HS-5 (cell line): ENCODE measurements at regions not wholly inside any gene's neighbourhood (a gene's known extent, or its start where the extent isn't known, plus 50 kb on each side); places are given as distances from the start of the nearest gene placed in this dataset.

Source experiments
- DNase-seq: peaks from one replicate; pipeline ENCODE4 v3.0.0-alpha.2; 2012; ENCODE audit warnings: low read depth

DNA sequence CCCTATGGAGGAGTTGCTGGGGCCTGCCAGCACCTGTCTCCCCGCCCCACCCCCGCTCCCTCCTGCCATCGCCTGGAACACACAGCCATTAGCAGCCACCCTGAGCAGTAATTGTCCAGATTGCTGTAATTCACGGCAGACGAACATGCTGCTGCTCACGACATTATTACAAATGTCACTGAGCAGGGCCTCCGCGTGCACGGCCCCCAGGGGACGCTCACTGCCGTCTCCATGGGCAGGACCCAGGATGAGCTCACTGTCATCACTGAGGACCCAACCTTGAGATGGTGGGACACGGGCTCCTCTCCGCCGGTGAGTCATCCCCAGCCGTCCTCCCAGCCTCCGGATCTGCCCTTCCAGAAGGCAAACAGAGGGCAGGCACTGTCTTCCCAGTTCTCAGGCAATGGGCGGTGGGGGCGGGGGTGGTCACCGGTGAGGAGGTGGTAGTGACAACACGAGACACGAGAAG, 100.4 kb downstream of the RFLNA start:
- DNase-seq = no peak

DNA sequence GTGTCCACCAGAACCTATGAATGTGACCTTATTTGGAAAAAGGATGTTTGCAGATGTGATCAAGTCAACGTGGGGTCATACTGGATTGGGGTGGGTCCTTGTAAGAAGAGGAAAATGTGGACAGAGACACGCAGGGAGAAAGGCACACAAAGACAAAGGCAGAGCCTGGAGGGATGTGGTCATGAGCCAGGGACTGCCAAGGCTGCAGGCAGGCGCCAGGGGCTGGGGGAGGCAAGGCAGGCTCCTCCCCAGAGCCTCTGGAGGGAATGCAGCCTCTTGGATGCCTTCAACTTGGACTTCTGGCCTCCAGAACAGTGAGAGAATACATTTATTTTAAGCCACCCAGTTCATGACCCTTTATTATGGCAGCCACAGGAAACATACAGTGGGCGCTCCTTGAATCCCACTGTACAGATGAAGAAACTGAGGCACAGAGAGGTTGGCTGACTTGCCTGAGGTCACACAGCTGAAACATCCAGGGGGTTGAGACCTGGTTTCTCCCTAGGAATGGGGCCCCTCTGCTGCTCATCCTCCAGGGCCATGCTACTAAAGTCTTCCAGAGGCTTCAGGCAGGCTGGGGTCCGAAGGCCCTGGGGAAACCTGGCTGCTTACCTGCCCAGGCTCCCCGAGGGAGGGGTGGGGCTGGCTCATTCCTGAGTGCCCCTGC, 99.7 kb downstream of the RFLNA start:
- no peak for DNase-seq

DNA sequence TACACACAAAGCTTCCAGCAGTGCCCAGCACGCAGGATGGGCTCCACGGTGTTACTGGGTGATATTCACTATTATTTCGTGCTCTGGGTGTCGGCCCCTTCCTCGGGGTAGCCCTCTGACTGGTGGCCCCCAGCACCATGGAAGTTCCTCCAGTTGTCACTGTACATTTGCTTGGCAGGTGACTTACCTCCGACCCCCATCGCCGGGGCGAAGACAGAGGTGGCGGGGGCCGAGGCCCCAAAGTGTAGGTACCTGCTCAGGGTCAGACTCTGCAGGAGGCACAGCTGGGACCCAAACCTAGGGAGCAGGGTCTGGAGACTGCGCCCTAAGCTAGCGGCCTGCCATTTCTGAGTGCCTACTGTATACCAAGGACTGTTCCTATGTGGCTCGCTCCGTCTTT, 98.9 kb downstream of the RFLNA start:
- no peak for DNase-seq

- DNase-seq = no peak
Observed at GRCh38 chr12:124393414-124393790, 98.5 kb downstream of the RFLNA start.

DNA sequence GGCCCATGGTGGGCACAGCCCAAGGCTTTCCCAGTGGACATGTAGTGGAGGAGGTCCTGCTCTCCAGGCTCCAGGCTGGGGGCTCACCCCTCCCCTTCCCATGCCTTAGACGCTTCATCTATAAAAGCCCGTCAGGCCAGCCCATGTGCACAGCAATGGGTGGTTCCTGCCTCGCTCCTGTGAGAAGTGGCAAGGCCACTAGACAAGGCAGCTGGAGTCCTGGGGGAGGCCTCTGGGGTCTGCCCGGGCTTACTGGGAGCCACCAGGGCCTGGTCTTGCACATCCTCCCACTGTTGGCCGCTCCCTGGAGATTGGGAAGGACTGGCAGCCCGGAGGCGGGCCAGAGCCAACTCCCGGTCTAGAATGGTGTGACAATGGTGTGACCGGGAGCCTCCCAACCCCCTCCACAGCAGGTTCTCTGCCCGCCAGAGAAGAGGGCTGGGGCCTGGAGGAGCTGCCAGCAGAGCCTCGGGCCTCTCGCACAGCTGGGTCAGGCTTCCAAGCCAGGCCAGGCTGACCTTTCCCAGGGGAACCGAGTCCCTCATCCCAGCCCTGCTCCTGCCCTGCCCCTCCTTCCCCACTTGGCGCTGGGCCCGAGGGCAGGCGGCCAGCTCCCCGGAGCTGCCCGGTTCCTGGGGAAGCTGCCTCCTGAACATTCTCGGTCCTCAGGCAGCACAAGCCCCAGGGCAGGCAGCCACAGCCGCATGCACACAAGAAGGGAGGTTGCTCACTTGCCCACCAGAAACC, 97.9 kb downstream of the RFLNA start:
- no peak for DNase-seq

DNA sequence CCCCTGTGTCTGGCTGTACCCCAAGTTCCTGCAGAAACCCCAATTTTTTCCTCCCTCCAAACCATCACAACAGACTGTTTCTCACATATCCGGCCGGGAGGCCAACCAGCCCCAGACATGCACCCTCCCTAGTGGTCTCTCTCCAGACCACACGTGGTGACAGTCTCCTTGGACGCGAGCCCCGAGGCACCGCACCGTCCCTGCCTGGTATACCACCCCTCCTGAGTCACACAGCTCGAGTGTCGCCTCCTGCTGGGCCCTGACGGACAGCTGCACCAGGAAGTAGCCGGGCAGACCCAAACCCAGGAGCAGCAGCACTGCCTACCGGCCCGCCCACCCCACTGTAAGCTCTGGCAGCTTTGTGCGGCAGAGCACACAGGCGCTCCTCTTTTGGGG, 97.4 kb downstream of the RFLNA start:
- no peak for DNase-seq

DNA sequence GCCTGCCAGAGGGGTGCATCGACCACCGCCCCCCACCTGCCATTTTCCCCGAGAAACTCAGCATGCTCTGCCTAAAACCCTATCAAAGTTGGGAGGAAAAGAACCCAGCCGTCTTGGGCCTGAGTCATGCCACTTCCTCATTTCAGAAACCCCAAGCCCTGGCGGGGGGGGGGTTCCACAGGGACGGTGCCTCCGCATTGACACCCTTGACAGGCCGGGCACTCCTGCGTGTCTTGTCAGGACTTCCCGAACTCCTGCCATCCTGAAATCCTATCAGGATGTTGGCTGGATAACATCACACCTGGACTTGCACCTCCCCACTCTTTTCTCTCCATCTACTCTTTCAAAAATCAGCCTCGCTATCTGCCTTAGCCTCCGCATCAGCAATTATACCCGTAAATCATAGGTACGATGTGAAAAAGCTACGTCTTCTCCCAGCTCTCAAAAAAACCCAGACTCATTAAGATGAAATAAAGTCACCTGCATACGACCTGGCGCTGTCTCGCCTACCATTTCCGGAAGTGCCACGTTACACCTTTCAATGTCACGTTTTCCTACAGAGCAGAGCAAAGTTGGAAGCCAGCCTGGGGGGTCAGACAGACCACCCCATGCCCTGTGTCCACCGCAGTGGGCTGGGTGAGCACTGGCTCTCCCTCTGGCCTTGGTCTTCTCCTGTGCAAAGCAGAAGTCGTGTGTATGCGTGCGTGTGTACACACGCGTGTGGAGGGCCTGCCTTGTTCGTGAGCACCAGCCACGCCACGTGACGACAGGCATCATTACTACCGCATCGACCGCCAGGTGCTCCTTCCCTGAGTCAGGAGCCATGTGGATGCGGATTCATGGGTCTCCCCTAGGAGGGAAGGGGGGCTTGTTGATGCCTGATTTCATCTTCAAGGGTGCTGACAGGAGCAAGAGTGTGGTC, 96.7 kb downstream of the RFLNA start:
- DNase-seq = no peak

DNA sequence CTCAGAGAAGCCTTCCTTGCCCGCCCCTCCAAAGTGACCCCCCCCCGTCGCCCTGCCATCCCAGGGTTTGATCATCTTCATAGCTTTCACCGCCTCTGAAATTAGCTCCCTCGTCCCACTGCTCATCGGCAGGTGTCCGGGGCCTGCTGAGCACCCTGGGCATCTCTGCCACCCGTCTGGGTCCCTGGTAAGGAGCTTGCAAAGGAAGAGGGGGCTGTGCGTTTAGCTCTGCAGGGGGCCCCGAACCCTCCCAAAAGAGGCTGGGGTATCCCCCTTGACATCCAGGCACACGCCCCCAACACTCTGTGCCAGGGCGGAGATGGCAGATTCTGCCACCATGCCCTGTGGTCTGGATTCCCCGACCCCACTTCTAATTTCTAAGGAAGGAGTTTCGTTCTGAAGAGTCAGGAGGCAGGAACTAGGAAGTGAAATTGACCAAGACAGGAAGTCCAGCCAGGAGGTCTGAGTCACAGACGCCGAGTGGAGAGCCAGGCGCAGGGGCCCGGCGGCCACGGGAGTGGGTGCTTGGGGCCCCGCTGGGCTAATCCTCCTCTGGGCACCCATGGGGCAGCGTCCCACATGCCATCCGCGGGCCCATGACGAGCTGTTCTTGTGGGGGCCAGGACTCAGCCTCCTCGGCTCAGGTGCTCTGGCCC, 95.7 kb downstream of the RFLNA start:
- DNase-seq = no peak

GRCh38 chr12:124389725-124390441, 95.0 kb downstream of the RFLNA start:
- DNase-seq = no peak

DNA sequence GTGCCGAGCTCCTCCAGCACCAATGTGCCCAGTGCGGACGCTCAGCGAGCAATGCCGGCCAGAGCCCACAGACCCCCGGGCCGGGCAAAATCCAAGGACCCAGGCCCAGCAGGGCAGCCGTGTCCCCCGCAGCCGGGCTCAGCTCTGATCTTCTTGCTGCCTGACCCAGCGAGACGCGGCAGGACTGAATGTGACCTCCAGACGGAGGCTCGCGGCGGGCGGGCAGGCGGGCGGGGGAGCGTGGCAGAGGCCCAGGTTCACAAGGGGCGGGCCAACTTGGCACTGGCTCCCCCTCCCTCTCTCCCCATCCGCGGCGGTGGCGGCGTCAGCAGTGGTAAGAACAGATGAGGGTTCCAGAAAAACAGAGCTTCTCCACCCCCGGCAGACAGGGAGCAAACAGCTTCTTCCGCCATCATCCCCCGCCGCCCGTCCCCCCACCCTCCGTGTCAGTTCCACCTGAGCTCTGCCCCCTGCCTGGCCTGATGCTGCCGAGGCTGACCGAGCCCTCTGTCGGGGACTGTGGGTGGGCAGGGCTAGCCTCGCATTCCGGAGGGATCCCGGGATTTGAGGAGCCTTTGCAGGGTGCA, 94.3 kb downstream of the RFLNA start:
- no peak for DNase-seq

DNA sequence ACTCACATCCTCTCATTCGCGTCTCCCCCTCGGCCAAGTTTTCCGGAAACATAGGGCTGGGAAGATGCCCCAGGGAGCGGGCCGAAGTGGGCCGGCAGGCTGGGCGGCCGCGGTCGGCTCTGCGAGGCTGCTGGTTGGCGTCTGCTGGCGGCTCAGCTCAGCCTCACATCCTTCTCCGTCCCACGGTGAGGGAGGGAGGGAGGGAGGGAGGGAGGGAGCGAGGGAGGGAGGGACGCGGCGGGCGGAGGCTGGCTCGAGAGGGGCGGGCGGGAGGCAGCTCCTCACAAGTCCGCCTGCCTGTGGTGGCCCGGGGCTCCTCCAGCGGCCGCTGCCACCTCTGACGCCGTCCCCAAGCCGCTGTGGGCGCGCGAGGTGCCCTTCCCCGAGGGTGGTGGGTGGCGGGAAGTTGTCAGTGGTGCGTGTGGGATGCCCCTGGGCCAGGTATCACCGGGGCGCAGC, 93.8 kb downstream of the RFLNA start:
- DNase-seq = no peak

DNA sequence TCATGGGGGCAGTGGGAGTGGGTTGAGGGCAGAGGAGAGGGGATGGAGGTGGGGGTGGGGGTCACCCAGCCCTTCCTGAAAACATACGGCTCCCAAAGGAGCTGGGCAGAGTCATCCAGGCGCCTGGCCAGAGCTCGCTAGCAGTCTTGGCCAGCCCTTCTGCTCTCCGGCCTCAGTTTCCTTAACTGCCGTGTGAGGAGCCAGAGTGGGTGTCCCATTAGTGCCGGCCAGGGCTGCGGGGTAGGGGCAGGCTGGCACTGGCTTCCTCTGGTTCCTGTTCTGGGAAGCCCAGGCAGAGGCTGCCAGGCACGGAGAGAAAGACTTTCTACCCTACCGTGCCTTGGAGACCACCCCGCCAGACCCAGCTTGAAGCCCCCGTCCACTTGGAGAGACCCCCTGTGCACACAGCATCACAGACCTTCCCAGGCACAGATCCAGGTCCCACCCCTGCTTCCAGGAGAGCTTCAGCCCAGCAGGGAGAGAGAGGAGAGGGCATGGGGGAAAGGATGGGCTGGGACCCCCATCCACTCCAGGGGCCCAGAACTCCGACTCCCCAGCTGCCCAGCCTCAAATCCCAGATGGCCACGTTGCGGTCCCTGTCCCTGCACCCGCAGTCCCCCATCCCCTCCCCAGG, 93.3 kb downstream of the RFLNA start:
- no peak for DNase-seq

DNA sequence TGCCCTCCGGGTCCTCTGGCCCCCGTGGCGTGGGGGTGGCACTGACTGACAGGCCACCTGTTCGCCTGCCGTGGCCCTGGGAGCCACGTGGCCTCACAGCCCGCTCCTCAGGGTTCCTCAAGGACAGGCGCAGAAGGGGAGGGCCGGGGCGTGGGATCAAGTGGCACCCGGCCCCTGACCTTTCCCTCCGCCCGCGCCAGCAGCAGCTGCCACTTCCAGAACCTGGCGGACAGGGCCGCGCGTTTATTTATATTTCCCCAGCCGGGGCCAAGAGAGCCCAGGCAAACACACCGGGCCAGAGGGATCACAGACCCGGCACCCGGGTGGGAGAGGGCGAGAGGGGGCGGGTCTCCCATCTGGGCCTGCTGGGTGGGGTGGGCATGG, 92.6 kb downstream of the RFLNA start:
- DNase-seq = no peak

DNA sequence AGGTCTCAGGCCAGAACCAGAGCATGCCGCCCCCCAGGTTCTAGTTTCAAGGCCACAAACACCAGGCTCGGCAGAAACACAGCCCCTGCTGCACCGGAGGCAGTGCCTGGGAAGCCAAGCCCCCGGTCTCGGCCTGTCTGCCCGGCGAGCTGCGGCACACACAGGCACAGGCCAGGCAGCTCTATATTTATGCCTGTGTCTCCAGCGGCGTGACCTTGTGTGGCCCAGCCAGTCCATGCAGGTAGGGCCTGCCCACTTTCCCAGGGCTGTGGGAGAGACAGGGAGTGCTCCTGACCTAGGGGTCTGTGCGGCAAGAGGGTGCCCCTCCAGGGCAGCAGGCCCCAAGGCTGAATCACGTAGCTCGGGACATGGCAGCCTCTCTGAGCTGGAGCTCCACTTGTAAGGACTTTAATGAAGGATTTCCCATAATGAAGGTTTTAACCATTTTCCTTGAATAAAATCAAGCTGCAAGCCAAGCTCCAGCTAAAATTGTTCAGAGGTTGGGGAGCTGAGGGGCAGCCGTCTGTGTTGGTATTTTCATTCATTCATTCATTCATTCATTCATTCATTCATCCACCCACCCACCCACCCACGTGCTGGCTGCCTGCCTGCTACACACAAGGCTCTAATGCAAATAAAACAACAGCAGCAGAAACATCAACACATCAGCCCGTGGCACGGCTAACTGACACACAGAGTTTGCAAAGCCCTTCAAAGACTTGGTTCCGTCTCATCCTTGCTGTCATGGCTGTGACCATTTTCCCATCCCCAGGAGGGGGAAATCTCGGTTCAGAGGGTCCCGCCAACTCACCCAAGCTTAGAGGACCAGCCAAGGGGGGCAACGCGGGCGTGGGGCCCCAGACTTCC, 92.0 kb downstream of the RFLNA start:
- DNase-seq = no peak

- no peak for DNase-seq
Observed at GRCh38 chr12:124386059-124386458, 91.2 kb downstream of the RFLNA start.

GRCh38 chr12:124385219-124385969, 90.5 kb downstream of the RFLNA start:
- peak; percentile 62 for DNase-seq

- no peak for DNase-seq
Observed at GRCh38 chr12:124384299-124384894, 89.5 kb downstream of the RFLNA start.

- DNase-seq = no peak
Observed at GRCh38 chr12:124383028-124383427, 88.1 kb downstream of the RFLNA start.
